ENCODE measurements at regions not wholly inside any gene's neighbourhood (a gene's known extent, or its start where the extent isn't known, plus 50 kb on each side); places are given as distances from the start of the nearest gene placed in this dataset.

GRCh38 chr1:215031392-215031791, 51.1 kb upstream of the KCNK2 start:
- DNase-seq, result no peak
